ENCODE measurements at regions not wholly inside any gene's neighbourhood (a gene's known extent, or its start where the extent isn't known, plus 50 kb on each side); places are given as distances from the start of the nearest gene placed in this dataset.

GRCh38 chr3:82954486-82954885, 1193.0 kb upstream of the GBE1 start:
- no peak for TF ChIP-seq POLR2AphosphoS5 (IDR thresholded peaks at IDR 0.05; ENCODE audit: borderline replicate concordance, low read depth, low read length)
- no peak for TF ChIP-seq FOXP2 (optimal IDR thresholded peaks at IDR 0.05; ENCODE audit: control extremely low read depth, extremely low read length, insufficient read depth)
- TF ChIP-seq EZH2 (IDR thresholded peaks at IDR 0.05), result no peak
- Histone ChIP-seq H3K9ac (ENCODE audit: insufficient read length) (no peak overlapping the region), H3K4me3 (no peak overlapping the region), H3K27ac (no peak overlapping the region), H3K36me3 (ENCODE audit: insufficient read depth, low read length) (no peaks in the 10 kb centered on the region), H3K9me3 (ENCODE audit: low read depth, low read length) (no peaks in the 10 kb centered on the region)
- no peak for DNase-seq (ENCODE audit: low read depth, low spot score)

GRCh38 chr3:82942041-82942440, 1180.6 kb upstream of the GBE1 start:
- H3K9me3 ChIP-seq (ENCODE audit: low read depth, low read length), result no peaks in the 10 kb centered on the region; the same call in 1 of the 2 replicates
- H3K9ac ChIP-seq (ENCODE audit: insufficient read length), result no peak overlapping the region
- no peak for DNase-seq (ENCODE audit: low read depth, low spot score)
- no peak overlapping the region for H3K27ac ChIP-seq
- no peak overlapping the region for H3K4me3 ChIP-seq
- H3K36me3 ChIP-seq (ENCODE audit: insufficient read depth, low read length), result no peaks in the 10 kb centered on the region
- no peak for TF ChIP-seq POLR2AphosphoS5 (IDR thresholded peaks at IDR 0.05; ENCODE audit: borderline replicate concordance, low read depth, low read length)
- TF ChIP-seq EZH2 (IDR thresholded peaks at IDR 0.05), result no peak

- H3K9me3 ChIP-seq (ENCODE audit: low read depth, low read length), result no peaks in the 10 kb centered on the region; the same call in 1 of the 2 replicates
- H3K9ac ChIP-seq (ENCODE audit: insufficient read length), result no peak overlapping the region
- no peak for TF ChIP-seq EZH2 (IDR thresholded peaks at IDR 0.05)
- no peak for TF ChIP-seq POLR2AphosphoS5 (IDR thresholded peaks at IDR 0.05; ENCODE audit: borderline replicate concordance, low read depth, low read length)
- TF ChIP-seq FOXP2 (optimal IDR thresholded peaks at IDR 0.05; ENCODE audit: control extremely low read depth, extremely low read length, insufficient read depth), result no peak
- no peaks in the 10 kb centered on the region for H3K36me3 ChIP-seq (ENCODE audit: insufficient read depth, low read length)
- DNase-seq (ENCODE audit: low read depth, low spot score), result no peak
- no peak overlapping the region for H3K4me3 ChIP-seq
- H3K27ac ChIP-seq, result no peak overlapping the region
Measured at GRCh38 chr3:82940124-82940523, 1178.7 kb upstream of the GBE1 start.

GRCh38 chr3:82939491-82940097, 1178.1 kb upstream of the GBE1 start:
- Histone ChIP-seq H3K9ac (ENCODE audit: insufficient read length) (no peak overlapping the region), H3K9me3 (ENCODE audit: low read depth, low read length) (no peaks in the 10 kb centered on the region), H3K27ac (no peak overlapping the region), H3K36me3 (ENCODE audit: insufficient read depth, low read length) (no peaks in the 10 kb centered on the region), H3K4me3 (no peak overlapping the region)
- no peak for DNase-seq (ENCODE audit: low read depth, low spot score)
- TF ChIP-seq POLR2AphosphoS5 (IDR thresholded peaks at IDR 0.05; ENCODE audit: borderline replicate concordance, low read depth, low read length) (no peak), EZH2 (IDR thresholded peaks at IDR 0.05) (no peak), FOXP2 (optimal IDR thresholded peaks at IDR 0.05; ENCODE audit: control extremely low read depth, extremely low read length, insufficient read depth) (no peak)

GRCh38 chr3:82938821-82939328, 1177.4 kb upstream of the GBE1 start:
- TF ChIP-seq EZH2 (IDR thresholded peaks at IDR 0.05) (no peak), FOXP2 (optimal IDR thresholded peaks at IDR 0.05; ENCODE audit: control extremely low read depth, extremely low read length, insufficient read depth) (no peak), POLR2AphosphoS5 (IDR thresholded peaks at IDR 0.05; ENCODE audit: borderline replicate concordance, low read depth, low read length) (no peak)
- no peak for DNase-seq (ENCODE audit: low read depth, low spot score)
- no peak overlapping the region for H3K9ac ChIP-seq (ENCODE audit: insufficient read length)
- no peak overlapping the region for H3K27ac ChIP-seq
- no peaks in the 10 kb centered on the region for H3K36me3 ChIP-seq (ENCODE audit: insufficient read depth, low read length)
- H3K9me3 ChIP-seq (ENCODE audit: low read depth, low read length), result no peaks in the 10 kb centered on the region
- H3K4me3 ChIP-seq, result no peak overlapping the region

GRCh38 chr3:82927309-82928253, 1166.1 kb upstream of the GBE1 start:
- Histone ChIP-seq H3K9ac (ENCODE audit: insufficient read length) (no peak overlapping the region), H3K36me3 (ENCODE audit: insufficient read depth, low read length) (no peaks in the 10 kb centered on the region), H3K4me3 (peak overlapping the region; percentile 13; the same call in 1 of the 2 replicates), H3K9me3 (ENCODE audit: low read depth, low read length) (no peaks in the 10 kb centered on the region), H3K27ac (peak overlapping the region; percentile 71)
- no peak for DNase-seq (ENCODE audit: low read depth, low spot score)
- TF ChIP-seq EZH2 (IDR thresholded peaks at IDR 0.05) (no peak), POLR2AphosphoS5 (IDR thresholded peaks at IDR 0.05; ENCODE audit: borderline replicate concordance, low read depth, low read length) (no peak), FOXP2 (optimal IDR thresholded peaks at IDR 0.05; ENCODE audit: control extremely low read depth, extremely low read length, insufficient read depth) (no peak)

- no peak for DNase-seq (ENCODE audit: low read depth, low spot score)
- Histone ChIP-seq H3K36me3 (ENCODE audit: insufficient read depth, low read length) (no peaks in the 10 kb centered on the region), H3K9me3 (ENCODE audit: low read depth, low read length) (no peaks in the 10 kb centered on the region), H3K27ac (no peak overlapping the region), H3K4me3 (no peak overlapping the region), H3K9ac (ENCODE audit: insufficient read length) (no peak overlapping the region)
- TF ChIP-seq FOXP2 (optimal IDR thresholded peaks at IDR 0.05; ENCODE audit: control extremely low read depth, extremely low read length, insufficient read depth) (no peak), EZH2 (IDR thresholded peaks at IDR 0.05) (no peak), POLR2AphosphoS5 (IDR thresholded peaks at IDR 0.05; ENCODE audit: borderline replicate concordance, low read depth, low read length) (no peak)
Measured at GRCh38 chr3:82891028-82891427, 1129.6 kb upstream of the GBE1 start.

- Histone ChIP-seq H3K27ac (no peak overlapping the region), H3K36me3 (ENCODE audit: insufficient read depth, low read length) (no peaks in the 10 kb centered on the region), H3K9me3 (ENCODE audit: low read depth, low read length) (no peaks in the 10 kb centered on the region), H3K9ac (ENCODE audit: insufficient read length) (no peak overlapping the region), H3K4me3 (no peak overlapping the region)
- DNase-seq (ENCODE audit: low read depth, low spot score), result no peak
- TF ChIP-seq FOXP2 (optimal IDR thresholded peaks at IDR 0.05; ENCODE audit: control extremely low read depth, extremely low read length, insufficient read depth) (no peak), POLR2AphosphoS5 (IDR thresholded peaks at IDR 0.05; ENCODE audit: borderline replicate concordance, low read depth, low read length) (no peak), EZH2 (IDR thresholded peaks at IDR 0.05) (no peak)
Measured at GRCh38 chr3:82883072-82883471, 1121.6 kb upstream of the GBE1 start.

Measured in SK-N-MC (cell line).